Activated T-cell treated with anti-CD3 and anti-CD28 coated beads, Interleukin-2, amount 50 U/mL, for 24 hours (primary cell): ENCODE measurements at regions not wholly inside any gene's neighbourhood (a gene's known extent, or its start where the extent isn't known, plus 50 kb on each side); places are given as distances from the start of the nearest gene placed in this dataset.

Experiments used
- DNase-seq: peaks from one replicate; pipeline ENCODE4 v3.0.0-alpha.2; 2020
- H3K27ac Mint-ChIP-seq: 2 replicates; pipeline ENCODE4 v1.8.0; 2020; ENCODE audit warnings: mild to moderate bottlenecking, mixed read lengths
- H3K27me3 Mint-ChIP-seq: 2 replicates; pipeline ENCODE4 v1.8.0; 2020; ENCODE audit warnings: mixed read lengths
- H3K36me3 Mint-ChIP-seq: 2 replicates; pipeline ENCODE4 v1.8.0; 2020; ENCODE audit warnings: low read depth, mixed read lengths
- H3K4me1 Mint-ChIP-seq: 2 replicates; pipeline ENCODE4 v1.8.0; 2020; ENCODE audit warnings: low read depth, mixed read lengths
- H3K4me3 Mint-ChIP-seq: 2 replicates; pipeline ENCODE4 v1.8.0; 2020; ENCODE audit warnings: mild to moderate bottlenecking, moderate library complexity, mixed read lengths
- H3K9me3 Mint-ChIP-seq: 2 replicates; pipeline ENCODE4 v1.8.0; 2020; ENCODE audit warnings: mixed read lengths

DNA sequence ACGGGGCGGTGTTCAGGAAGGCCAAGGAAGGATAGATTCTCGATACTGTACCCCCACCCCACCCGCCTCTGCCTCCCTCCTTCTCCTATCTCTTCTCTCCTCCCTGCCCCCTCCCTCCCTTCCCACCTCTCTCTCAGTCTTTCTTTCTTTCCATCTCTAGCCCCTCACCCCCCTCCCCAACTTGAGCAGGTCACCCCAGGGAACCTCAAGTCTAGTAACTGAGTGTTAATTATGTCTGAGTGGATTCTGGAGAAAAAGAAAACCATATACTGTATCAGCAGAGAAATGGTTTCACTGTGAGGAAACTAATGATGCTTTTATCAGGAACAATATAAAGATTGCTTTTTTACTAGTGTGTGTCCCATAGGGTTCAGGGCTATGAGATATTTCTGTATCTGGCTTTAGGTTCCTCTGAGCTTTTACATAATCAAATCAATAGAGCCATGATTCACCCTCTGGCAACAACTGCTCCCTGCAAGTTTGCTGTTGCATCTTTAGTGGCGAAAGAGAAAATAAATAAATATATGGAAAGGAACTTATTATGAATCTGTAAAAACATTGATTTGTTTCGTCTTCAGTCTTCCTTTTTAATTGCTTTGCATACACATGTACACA, 639.7 kb downstream of the CCDC171 start:
- no peak overlapping the region for H3K4me3 Mint-ChIP-seq
- H3K4me1 Mint-ChIP-seq = no peaks in the 10 kb centered on the region
- no peak for DNase-seq
- H3K9me3 Mint-ChIP-seq = peaks cover 8% of the 10 kb centered on the region
- H3K27me3 Mint-ChIP-seq = no peaks in the 10 kb centered on the region
- no peak overlapping the region for H3K27ac Mint-ChIP-seq
- H3K36me3 Mint-ChIP-seq = no peaks in the 10 kb centered on the region

DNA sequence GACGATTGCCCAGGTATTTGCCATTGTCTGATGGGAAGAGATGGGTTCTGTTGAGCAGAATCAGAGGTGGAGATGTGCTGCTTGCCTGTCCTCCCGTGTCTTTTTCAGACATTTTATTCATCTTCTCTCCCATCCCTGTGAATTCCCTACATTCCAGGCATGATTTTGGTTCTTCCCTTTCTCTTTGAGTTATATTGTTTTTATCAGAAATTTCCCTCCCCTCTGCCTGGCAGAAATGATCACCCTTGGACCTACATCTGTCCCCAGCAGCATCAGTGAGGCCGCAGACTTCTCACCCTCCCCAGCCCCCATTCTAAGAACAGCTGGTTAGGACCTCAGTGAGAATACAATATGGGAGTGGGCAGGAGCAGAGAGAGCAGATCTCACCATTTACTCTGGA, 640.2 kb downstream of the CCDC171 start:
- Mint-ChIP-seq H3K9me3 (peaks cover 8% of the 10 kb centered on the region), H3K27me3 (no peaks in the 10 kb centered on the region), H3K4me1 (no peaks in the 10 kb centered on the region), H3K36me3 (no peaks in the 10 kb centered on the region), H3K27ac (no peak overlapping the region), H3K4me3 (no peak overlapping the region)
- DNase-seq = no peak

DNA sequence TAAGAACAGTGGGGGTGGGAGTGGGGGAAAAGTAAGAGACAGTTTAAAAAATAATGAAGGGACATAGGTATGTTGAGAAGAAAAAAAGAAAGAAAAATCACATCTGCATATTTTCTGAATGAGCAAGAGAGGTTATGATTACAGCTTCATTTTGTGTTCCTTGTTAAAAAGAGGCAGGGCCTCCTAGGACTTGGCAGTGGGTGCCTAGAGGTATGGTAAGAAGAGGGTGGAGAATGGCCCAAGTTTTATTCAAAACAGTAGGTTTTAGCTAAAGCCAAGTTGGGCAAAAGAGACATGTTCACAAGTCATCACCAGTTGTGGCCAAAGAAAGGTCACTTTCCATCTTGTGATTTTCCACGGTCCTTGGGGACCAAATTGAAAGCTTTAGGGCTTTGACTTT, 643.4 kb downstream of the CCDC171 start:
- Mint-ChIP-seq H3K9me3 (peaks cover 2% of the 10 kb centered on the region), H3K27me3 (no peaks in the 10 kb centered on the region), H3K36me3 (no peaks in the 10 kb centered on the region), H3K4me3 (no peak overlapping the region), H3K27ac (no peak overlapping the region), H3K4me1 (no peaks in the 10 kb centered on the region)
- no peak for DNase-seq

DNA sequence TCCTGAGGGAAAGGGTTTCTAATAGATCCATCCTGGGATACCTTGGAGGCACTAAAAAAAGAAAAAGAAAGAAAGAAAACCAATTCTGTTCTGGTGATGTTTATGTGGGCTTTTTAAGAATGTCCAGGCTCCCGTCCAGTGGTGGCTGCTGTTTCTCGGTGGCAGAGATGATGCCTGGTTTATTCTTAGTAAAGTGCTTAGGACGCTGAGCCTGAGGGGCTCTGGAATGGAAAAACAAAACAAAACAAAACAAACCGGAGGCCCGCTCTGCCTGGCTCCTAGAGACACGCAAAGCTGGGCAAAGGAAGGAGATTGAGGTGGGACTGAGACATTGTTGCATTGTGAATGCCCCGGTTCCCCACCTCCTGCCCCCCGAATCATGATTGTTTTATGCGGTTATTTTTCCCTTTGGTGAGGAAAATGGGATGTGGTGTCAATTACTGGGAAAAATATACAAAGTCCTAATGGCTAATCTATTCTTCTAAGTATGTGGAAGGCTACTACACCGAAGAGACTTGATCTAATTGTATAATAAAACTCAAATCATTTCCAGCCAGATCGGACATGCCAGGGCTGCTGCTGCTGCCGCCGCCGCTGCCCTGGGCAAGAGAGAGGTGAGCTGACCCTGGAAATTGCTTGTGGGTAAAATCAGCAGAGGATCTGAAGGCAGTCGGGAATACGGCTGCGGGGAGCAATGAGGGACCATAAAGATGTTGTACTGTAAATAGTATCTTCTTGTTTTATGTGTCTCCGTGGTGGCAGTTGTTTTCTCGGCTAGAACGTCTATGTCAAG, 644.9 kb downstream of the CCDC171 start:
- H3K4me1 Mint-ChIP-seq = no peaks in the 10 kb centered on the region
- no peak for DNase-seq
- H3K9me3 Mint-ChIP-seq = peaks cover 2% of the 10 kb centered on the region
- H3K36me3 Mint-ChIP-seq = no peaks in the 10 kb centered on the region
- no peaks in the 10 kb centered on the region for H3K27me3 Mint-ChIP-seq
- no peak overlapping the region for H3K27ac Mint-ChIP-seq
- no peak overlapping the region for H3K4me3 Mint-ChIP-seq

DNA sequence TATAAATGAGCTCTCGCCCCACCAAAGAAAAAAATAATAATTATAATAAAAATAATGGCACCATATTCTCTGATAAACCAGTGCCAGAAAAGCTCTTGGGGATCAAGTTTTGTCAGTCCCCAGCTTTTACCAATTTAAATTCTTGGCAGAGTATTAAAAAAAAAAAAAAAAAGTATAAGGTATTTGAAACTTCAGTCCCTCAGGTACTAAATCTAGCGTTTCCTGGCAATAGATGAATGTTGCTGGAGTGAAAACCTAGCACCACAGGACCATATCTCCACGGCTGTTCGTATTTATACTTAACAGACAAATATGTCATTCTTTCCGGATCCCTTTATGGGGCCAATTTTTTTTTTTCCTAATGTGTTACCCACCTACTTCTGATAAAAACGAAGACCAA, 646.2 kb downstream of the CCDC171 start:
- Mint-ChIP-seq H3K4me1 (no peaks in the 10 kb centered on the region), H3K9me3 (peaks cover 2% of the 10 kb centered on the region), H3K27me3 (no peaks in the 10 kb centered on the region), H3K4me3 (no peak overlapping the region), H3K27ac (no peak overlapping the region), H3K36me3 (no peaks in the 10 kb centered on the region)
- no peak for DNase-seq

DNA sequence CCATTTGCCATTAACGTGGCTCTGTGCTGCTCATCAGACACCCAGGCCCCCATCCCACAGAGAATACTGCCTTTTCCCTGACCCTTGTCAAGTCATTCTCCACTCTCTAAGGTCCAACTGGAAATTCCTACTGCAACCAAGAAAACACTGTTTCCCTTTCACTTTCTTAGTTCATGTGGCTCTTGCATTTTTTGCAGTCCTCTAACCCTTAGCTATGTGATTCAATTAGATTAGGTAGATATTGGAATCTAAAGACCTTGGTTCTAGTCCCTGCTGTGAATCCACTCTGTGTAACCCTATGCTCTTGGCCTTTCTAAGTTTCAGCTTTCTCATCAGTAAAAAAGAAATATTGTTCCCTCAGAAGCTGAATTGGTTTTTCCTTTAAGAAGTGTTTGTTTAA, 649.4 kb downstream of the CCDC171 start:
- no peak for DNase-seq
- Mint-ChIP-seq H3K9me3 (peaks cover 2% of the 10 kb centered on the region), H3K27ac (no peak overlapping the region), H3K4me3 (no peak overlapping the region), H3K36me3 (no peaks in the 10 kb centered on the region), H3K4me1 (peaks cover 5% of the 10 kb centered on the region), H3K27me3 (no peaks in the 10 kb centered on the region)

DNA sequence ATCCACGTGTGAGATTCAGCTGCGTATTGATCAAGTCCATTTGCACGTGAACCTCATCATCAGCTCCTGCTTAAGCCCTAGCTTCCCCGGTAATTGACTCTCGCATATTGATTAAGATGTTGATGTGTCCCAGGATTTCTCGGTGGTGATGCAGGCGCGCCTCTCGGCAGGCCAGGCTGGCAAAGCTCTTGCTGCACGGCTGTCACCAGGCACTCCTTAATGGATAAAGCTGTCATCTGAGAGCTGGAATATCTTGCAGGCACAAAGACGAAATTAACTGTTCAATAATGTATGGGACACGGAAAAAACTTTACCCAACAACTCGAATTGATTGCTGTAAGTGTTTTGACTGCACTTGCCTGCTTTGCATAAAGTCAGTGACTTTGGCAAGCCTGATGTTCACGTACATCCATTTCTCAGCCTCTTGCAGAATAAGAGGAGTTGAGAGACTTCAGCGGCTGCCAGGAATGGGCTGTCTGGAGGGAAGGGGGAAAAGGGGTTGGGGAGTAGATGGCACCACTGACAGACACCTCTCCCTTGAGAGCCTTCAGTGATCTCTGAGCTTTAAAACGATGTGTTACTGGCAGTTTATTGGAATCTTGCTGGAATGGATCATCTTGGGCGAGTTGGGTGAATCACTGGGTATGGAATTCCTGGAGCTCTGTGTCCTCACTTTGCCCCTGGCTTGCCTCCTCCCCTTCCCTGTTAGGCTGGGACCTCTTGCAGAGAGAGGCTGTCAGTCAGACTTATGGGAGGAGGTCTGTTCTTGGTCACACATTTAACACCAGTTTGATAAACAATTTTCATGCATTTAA, 650.3 kb downstream of the CCDC171 start:
- H3K27me3 Mint-ChIP-seq = no peaks in the 10 kb centered on the region
- H3K4me1 Mint-ChIP-seq = peaks cover 5% of the 10 kb centered on the region
- no peak for DNase-seq
- no peak overlapping the region for H3K27ac Mint-ChIP-seq
- no peaks in the 10 kb centered on the region for H3K36me3 Mint-ChIP-seq
- H3K4me3 Mint-ChIP-seq = no peak overlapping the region
- H3K9me3 Mint-ChIP-seq = peaks cover 2% of the 10 kb centered on the region

DNA sequence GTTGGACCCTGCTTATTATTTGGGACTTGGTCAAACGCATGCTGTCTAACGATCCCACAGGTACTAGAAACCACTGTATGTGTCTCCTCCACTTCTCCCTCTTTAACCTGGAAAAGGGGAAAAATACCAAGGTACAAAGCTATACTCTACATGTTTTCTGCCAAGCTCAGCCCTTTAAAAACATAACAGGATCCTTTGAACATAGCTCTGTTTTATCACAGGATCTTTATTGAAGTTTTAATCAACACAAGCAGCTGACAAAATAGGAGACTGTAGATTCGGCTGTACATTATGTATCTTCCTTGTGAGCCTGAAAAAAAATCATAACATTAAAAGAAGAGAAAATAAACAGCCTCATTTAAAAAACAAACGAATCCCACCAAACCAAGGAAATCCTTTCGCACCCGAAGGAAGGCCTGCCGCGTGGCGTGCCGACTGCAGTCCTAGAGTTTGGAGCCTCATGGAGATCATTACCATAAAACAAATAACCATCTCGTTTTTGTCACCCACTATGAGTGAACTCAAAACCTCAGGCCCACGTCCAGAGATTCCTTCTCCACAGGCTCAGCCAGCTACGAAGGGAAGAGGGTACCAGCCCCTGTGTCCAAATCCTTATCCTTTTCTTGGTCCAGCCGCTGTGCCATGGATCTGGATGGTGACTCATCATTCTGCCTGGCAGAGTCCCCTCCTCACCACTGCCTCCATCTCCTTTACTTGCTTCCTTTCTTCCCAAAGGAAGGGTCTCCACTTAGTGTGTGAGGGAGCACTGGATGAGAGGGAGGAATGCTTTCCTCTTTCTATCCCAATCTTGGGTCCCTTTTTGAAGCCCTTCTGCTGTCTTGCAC, 651.1 kb downstream of the CCDC171 start:
- Mint-ChIP-seq H3K9me3 (peaks cover 2% of the 10 kb centered on the region), H3K27ac (no peak overlapping the region), H3K4me3 (no peak overlapping the region), H3K36me3 (no peaks in the 10 kb centered on the region), H3K4me1 (peaks cover 5% of the 10 kb centered on the region), H3K27me3 (no peaks in the 10 kb centered on the region)
- no peak for DNase-seq

DNA sequence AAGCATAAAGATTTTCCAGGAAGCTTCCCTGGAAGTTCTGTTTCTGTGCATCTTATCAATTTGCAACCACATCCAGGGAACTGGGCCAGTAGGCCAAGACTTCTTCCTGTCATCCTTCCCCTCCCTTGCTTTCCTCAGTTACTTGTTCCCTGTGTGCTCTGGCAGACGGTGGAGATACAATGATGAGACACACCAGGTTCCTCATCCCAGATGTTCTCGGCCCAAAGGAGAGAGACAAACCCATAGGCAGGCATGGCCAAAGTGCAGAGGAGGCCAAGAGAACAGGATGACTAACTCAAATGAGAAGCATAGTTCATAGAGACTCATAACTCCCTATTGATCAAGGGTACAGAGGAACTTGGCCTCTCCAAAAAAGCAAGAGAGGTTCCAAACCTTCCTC, 652.6 kb downstream of the CCDC171 start:
- H3K27ac Mint-ChIP-seq = no peak overlapping the region
- H3K9me3 Mint-ChIP-seq = peaks cover 2% of the 10 kb centered on the region
- H3K4me1 Mint-ChIP-seq = peaks cover 5% of the 10 kb centered on the region
- no peak for DNase-seq
- no peaks in the 10 kb centered on the region for H3K36me3 Mint-ChIP-seq
- no peaks in the 10 kb centered on the region for H3K27me3 Mint-ChIP-seq
- no peak overlapping the region for H3K4me3 Mint-ChIP-seq

DNA sequence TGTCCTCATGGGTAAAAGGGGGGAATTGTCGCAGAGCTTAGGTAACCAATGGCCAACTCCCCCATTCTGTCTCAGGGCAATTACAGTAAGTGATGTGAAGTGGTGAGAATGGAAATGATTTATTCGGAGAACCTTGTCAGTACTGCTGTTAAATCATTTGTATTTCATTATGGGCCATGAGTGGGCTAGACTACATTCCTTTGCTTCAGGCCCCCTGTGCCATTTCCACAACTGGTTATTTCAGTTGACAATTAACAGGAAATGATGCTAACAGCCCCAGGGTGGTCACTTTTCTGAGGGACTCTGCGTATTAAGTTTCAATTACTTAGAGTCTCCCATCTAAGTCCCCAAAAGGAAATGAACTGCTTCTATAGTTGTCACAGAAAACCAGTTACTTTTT, 653.7 kb downstream of the CCDC171 start:
- no peaks in the 10 kb centered on the region for H3K36me3 Mint-ChIP-seq
- no peak for DNase-seq
- no peak overlapping the region for H3K4me3 Mint-ChIP-seq
- no peaks in the 10 kb centered on the region for H3K27me3 Mint-ChIP-seq
- peaks cover 2% of the 10 kb centered on the region for H3K9me3 Mint-ChIP-seq
- no peak overlapping the region for H3K27ac Mint-ChIP-seq
- peaks cover 5% of the 10 kb centered on the region for H3K4me1 Mint-ChIP-seq

DNA sequence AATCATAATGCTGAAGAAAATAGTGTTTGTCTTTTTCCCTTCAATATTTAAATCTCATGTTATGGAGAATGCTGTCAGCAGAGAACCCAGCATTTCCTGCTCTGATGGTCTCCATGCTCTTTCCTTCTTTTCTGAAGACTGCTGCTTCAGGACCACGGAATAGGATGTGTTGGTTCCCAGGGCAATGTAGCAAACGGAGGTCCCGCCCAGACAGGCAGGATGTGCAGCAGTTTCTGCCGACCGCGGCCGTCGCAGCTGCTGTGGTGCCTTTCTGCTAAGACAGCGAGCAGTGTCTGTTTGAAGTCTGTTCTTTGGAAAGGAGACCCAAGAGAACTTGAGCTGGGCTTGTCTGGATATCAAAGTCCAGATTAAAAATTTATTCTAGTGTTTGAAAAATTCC, 654.3 kb downstream of the CCDC171 start:
- Mint-ChIP-seq H3K27me3 (no peaks in the 10 kb centered on the region), H3K4me1 (peaks cover 5% of the 10 kb centered on the region), H3K9me3 (peaks cover 2% of the 10 kb centered on the region), H3K36me3 (no peaks in the 10 kb centered on the region), H3K27ac (no peak overlapping the region), H3K4me3 (no peak overlapping the region)
- DNase-seq = no peak

DNA sequence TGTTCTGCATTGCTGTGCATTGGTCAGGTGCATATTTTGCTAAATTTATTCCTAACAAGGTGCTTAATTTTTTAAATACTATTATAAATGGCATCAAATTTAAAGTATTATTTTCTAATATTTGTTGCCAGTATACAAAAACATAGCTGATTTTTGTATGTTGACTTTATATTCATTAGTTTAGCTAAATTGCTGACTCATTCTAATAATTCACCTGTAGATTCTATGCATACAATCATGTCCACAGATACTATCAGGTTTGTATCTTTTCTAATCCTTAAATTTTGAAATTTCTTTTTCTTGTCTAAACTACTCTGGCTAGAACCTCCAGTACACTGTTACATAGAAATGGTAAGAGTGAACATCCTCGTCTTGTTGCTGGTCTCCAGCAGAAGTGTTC, 657.6 kb downstream of the CCDC171 start:
- Mint-ChIP-seq H3K4me1 (peaks cover 5% of the 10 kb centered on the region), H3K27ac (no peak overlapping the region), H3K36me3 (no peaks in the 10 kb centered on the region), H3K4me3 (no peak overlapping the region), H3K9me3 (peaks cover 2% of the 10 kb centered on the region), H3K27me3 (no peaks in the 10 kb centered on the region)
- no peak for DNase-seq

DNA sequence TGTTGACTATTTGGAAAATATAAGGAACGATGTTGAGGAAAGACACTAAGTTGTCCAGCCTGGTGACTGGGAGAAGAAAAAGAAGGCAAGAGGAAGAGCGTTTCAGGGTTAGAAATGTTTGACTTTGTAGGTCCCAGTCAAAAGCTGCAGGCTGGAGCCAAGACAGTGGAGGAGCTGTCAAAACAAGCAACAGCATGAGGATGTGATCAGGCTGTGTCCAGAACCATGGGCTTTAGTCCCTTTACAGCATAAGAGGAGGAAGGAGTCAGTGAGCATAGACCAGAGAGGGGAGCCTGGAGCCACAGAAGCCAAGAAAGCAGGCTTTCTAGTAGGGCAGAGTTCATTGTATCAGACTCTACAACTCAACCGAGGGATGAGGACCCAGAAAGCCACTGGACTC, 658.5 kb downstream of the BNC2 start:
- Mint-ChIP-seq H3K4me3 (no peak overlapping the region), H3K27me3 (no peaks in the 10 kb centered on the region), H3K9me3 (peaks cover 2% of the 10 kb centered on the region), H3K36me3 (no peaks in the 10 kb centered on the region), H3K27ac (no peak overlapping the region), H3K4me1 (peaks cover 3% of the 10 kb centered on the region)
- DNase-seq = no peak

DNA sequence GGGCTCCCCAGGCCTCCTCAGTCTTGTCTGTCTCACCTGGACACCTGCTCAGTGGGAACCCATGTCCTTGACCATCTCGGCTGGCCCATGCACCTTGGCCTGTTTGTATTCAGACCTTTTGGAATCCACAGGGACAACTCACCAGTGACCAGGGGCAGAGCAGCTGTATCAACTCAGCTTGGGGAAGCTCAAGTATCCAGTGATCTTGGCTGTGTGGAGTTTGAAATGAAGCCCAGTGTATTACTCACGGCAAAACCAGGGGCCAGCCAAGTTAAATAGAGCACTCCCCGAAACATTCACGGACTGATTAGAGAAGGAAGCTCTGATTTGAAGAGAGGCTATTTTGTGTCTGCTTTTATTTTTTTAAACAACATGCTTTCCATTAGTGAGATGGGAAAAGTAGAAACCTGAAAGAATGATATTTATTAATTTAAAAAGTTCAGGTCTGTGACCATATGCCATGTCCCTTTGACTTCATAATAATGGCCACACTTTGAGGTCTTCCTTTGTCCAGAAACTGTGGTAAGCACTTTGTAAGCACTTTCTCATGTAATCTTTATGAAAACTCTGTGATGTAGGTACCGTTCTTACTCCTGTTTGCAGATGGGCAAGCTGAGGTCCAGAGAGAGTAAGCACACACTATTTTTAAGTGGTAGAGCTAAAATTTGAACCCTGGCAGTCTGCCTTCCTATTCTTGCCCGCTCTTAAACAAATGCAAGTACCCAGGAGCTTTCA, 656.5 kb downstream of the BNC2 start:
- Mint-ChIP-seq H3K27ac (no peak overlapping the region), H3K4me3 (no peak overlapping the region), H3K27me3 (no peaks in the 10 kb centered on the region), H3K9me3 (peaks cover 2% of the 10 kb centered on the region), H3K4me1 (no peaks in the 10 kb centered on the region), H3K36me3 (no peaks in the 10 kb centered on the region)
- DNase-seq = no peak
